K562 (cell line): ENCODE measurements at regions not wholly inside any gene's neighbourhood (a gene's known extent, or its start where the extent isn't known, plus 50 kb on each side); places are given as distances from the start of the nearest gene placed in this dataset.

Experiments used
- ARID1B ChIP-seq: fragments of 450-650 bp; IDR thresholded peaks from 2 replicates; pipeline ENCODE4 v1.6.1; 2016; ENCODE audit warnings: antibody characterized with exemption, mild to moderate bottlenecking, inconsistent platforms
- CCNT2 ChIP-seq: IDR thresholded peaks from 2 replicates; pipeline ENCODE4 v1.6.1; 2011; ENCODE audit warnings: borderline replicate concordance, low read depth, mild to moderate bottlenecking, moderate library complexity, mixed read lengths, low read length; ENCODE audit not compliant: insufficient read length; ENCODE audit errors: extremely low read depth
- ETV1 ChIP-seq: fragments of 450-650 bp; conservative IDR thresholded peaks from 2 replicates; pipeline ENCODE4 v1.6.1; 2016; ENCODE audit warnings: missing genetic modification characterization, control low read depth, low read depth, missing compliant biosample characterization
- HNRNPH1 ChIP-seq: fragments of 200-400 bp; formaldehyde crosslinking; optimal IDR thresholded peaks from 2 replicates; pipeline ENCODE3; 2017; ENCODE audit warnings: low read depth, mild to moderate bottlenecking, low read length, moderate library complexity
- KLF6 ChIP-seq: fragments of 250-450 bp; sonication (Bioruptor Pico); IDR thresholded peaks from 2 replicates; pipeline ENCODE4 v1.4.0; 2020; ENCODE audit warnings: mild to moderate bottlenecking, moderate library complexity, borderline replicate concordance
- POLR2AphosphoS2 ChIP-seq: IDR thresholded peaks from 2 replicates; pipeline ENCODE4 v1.6.1; 2012; ENCODE audit warnings: low read length, improper control_type of control experiment
- POLR3A ChIP-seq: IDR thresholded peaks from 2 replicates; pipeline ENCODE4 v1.6.1; 2011; ENCODE audit warnings: borderline replicate concordance, mild to moderate bottlenecking, moderate library complexity; ENCODE audit not compliant: insufficient read length, insufficient read depth; ENCODE audit errors: extremely low read depth
- SIRT6 ChIP-seq: IDR thresholded peaks from one replicate; pipeline ENCODE4 v1.6.1; 2012; ENCODE audit warnings: low read depth, mild to moderate bottlenecking, control low read depth, inconsistent platforms, low read length, moderate library complexity
- ZBTB1 ChIP-seq: sonication (generic); formaldehyde crosslinking; IDR thresholded peaks from 2 replicates; pipeline ENCODE4 v1.8.1; 2023; ENCODE audit warnings: missing genetic modification reagents, low read depth, mild to moderate bottlenecking, borderline replicate concordance
- ZNF696 ChIP-seq: fragments of 250-450 bp; sonication (Bioruptor Pico); conservative IDR thresholded peaks from 2 replicates; pipeline ENCODE4 v1.4.0; 2020; ENCODE audit warnings: mild to moderate bottlenecking, moderate library complexity
- ZNF780A ChIP-seq: fragments of 250-450 bp; sonication (Bioruptor Pico); IDR thresholded peaks from 2 replicates; pipeline ENCODE4 v1.5.0; 2021; ENCODE audit warnings: mild to moderate bottlenecking
- ZSCAN32 ChIP-seq: fragments of 450-650 bp; formaldehyde crosslinking; IDR thresholded peaks from 2 replicates; pipeline ENCODE4 v1.4.0; 2020; ENCODE audit warnings: mild to moderate bottlenecking, moderate library complexity
- TF ChIP-seq, protein P1 (sequence below): fragments of 250-450 bp; sonication (Bioruptor Pico); IDR thresholded peaks from 2 replicates; pipeline ENCODE4 v1.8.0; 2022; ENCODE audit warnings: inconsistent platforms
- TF ChIP-seq, protein P2 (sequence below), 2 experiments: IDR thresholded peaks; 2 replicates each; pipeline ENCODE4 v1.6.1; 2011; ENCODE audit warnings: borderline replicate concordance in 1 of 2, control low read depth in 1 of 2, low read depth in 1 of 2, low read length in 1 of 2, mild to moderate bottlenecking in 1 of 2, mixed read lengths in 1 of 2, moderate library complexity in 1 of 2; ENCODE audit not compliant: insufficient read depth in 1 of 2, insufficient read length in 1 of 2, poor library complexity in 1 of 2, severe bottlenecking in 1 of 2; ENCODE audit errors: extremely low read depth in 1 of 2
- TF ChIP-seq, protein P3 (sequence below): fragments of 250-450 bp; sonication (Bioruptor Pico); IDR thresholded peaks from 2 replicates; pipeline ENCODE4 v1.8.0; 2021; ENCODE audit warnings: moderate library complexity, mild to moderate bottlenecking, inconsistent platforms
- TF ChIP-seq, protein P4 (sequence below), 2 experiments: IDR thresholded peaks in 1 of 2; conservative IDR thresholded peaks in 1 of 2; 2 replicates each; pipeline ENCODE4 v1.6.1; 2016; ENCODE audit warnings: low read depth in 2 of 2, mild to moderate bottlenecking in 1 of 2, missing compliant biosample characterization in 1 of 2, missing genetic modification characterization in 1 of 2, moderate library complexity in 1 of 2
- TF ChIP-seq, protein P5 (sequence below): IDR thresholded peaks from 2 replicates; pipeline ENCODE4 v1.6.1; 2014; ENCODE audit warnings: antibody characterized with exemption

DNA sequence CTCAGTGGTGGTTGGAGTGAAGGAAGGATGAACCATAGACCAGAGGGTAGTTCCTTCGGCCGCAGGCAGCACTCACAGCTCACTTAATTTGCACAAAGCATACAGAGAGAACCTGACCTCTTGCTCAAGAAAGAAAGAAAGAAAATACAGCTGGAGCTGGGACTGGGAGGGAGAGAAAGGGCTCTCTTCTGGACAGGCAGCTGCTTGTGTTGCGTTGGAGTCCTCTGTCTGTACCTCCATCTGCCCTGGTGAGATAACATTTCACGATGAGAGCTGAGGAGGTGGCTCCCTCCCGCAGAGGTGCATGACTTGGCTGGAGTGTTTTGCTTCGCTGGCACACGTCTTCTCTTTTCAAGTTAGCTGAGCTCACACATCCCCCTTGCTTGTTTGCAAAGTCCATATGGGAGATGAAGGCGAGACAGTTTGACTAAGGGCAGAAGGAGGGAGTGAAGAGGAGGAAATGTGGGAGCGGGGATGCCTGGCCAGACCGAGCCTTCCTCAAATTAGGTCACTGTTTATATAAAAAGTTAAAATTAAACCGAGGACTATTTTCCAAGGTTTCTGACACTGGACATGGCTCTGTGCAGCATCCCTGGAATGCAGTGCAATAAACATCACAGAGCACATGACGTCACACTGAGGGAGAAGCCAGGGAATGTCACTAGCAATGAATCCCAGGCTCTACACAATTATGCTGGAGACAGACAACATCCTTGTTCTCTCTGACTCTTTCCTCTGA, 359.4 kb downstream of the CD83 start (continued):
- TF ChIP-seq KLF6 (CRISPR knock-in tag) (0 out of 2 replicates have a peak, but pooled peaks have one; percentile 14), CCNT2 (peak; percentile 92), POLR2AphosphoS2 (no peak), ETV1 (tag) (no peak), ZSCAN32 (CRISPR knock-in tag) (no peak), HNRNPH1 (no peak), POLR3A (no peak), ZNF696 (CRISPR knock-in tag) (no peak), ZNF780A (CRISPR knock-in tag) (no peak), ZBTB1 (CRISPR knock-in tag) (no peak), SIRT6 (no peak), ARID1B (peak; percentile 98)
- TF ChIP-seq, protein P1, sequence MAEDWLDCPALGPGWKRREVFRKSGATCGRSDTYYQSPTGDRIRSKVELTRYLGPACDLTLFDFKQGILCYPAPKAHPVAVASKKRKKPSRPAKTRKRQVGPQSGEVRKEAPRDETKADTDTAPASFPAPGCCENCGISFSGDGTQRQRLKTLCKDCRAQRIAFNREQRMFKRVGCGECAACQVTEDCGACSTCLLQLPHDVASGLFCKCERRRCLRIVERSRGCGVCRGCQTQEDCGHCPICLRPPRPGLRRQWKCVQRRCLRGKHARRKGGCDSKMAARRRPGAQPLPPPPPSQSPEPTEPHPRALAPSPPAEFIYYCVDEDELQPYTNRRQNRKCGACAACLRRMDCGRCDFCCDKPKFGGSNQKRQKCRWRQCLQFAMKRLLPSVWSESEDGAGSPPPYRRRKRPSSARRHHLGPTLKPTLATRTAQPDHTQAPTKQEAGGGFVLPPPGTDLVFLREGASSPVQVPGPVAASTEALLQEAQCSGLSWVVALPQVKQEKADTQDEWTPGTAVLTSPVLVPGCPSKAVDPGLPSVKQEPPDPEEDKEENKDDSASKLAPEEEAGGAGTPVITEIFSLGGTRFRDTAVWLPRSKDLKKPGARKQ (CRISPR knock-in tag), result no peak
- TF ChIP-seq, protein P2, sequence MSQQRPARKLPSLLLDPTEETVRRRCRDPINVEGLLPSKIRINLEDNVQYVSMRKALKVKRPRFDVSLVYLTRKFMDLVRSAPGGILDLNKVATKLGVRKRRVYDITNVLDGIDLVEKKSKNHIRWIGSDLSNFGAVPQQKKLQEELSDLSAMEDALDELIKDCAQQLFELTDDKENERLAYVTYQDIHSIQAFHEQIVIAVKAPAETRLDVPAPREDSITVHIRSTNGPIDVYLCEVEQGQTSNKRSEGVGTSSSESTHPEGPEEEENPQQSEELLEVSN (IDR thresholded peaks at IDR 0.05; ENCODE audit: borderline replicate concordance in 1 of 2, extremely low read depth in 1 of 2, insufficient read depth in 1 of 2, insufficient read length in 1 of 2, low read depth in 1 of 2, low read length in 1 of 2, poor library complexity in 1 of 2, severe bottlenecking in 1 of 2), result peak; percentile 48 to 69
- TF ChIP-seq, protein P3, sequence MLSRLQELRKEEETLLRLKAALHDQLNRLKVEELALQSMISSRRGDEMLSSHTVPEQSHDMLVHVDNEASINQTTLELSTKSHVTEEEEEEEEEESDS, result no peak
- TF ChIP-seq, protein P4, sequence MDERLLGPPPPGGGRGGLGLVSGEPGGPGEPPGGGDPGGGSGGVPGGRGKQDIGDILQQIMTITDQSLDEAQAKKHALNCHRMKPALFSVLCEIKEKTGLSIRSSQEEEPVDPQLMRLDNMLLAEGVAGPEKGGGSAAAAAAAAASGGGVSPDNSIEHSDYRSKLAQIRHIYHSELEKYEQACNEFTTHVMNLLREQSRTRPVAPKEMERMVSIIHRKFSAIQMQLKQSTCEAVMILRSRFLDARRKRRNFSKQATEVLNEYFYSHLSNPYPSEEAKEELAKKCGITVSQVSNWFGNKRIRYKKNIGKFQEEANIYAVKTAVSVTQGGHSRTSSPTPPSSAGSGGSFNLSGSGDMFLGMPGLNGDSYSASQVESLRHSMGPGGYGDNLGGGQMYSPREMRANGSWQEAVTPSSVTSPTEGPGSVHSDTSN (CRISPR knock-in tag; IDR thresholded peaks at IDR 0.05; ENCODE audit: low read depth), result no peak
- TF ChIP-seq, protein P4 (tag; conservative IDR thresholded peaks at IDR 0.05; ENCODE audit: low read depth), result peak; percentile 47
- TF ChIP-seq, protein P5, sequence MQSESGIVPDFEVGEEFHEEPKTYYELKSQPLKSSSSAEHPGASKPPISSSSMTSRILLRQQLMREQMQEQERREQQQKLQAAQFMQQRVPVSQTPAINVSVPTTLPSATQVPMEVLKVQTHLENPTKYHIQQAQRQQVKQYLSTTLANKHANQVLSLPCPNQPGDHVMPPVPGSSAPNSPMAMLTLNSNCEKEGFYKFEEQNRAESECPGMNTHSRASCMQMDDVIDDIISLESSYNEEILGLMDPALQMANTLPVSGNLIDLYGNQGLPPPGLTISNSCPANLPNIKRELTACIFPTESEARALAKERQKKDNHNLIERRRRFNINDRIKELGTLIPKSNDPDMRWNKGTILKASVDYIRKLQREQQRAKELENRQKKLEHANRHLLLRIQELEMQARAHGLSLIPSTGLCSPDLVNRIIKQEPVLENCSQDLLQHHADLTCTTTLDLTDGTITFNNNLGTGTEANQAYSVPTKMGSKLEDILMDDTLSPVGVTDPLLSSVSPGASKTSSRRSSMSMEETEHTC, result peak; percentile 71; the same call in 1 of the 2 replicates
